Left ventricle myocardium inferior (tissue), 1 donor: ENCODE measurements at regions not wholly inside any gene's neighbourhood (a gene's known extent, or its start where the extent isn't known, plus 50 kb on each side); places are given as distances from the start of the nearest gene placed in this dataset.
"Not testable (repeated sequence)": the region's sequence is repeated elsewhere in the genome, so short reads cannot be mapped to it uniquely, and the experiment has no call there.

Experiments used
- DNase-seq: peaks from one replicate; pipeline ENCODE4 v3.0.0-alpha.2; 2020
- H3K27ac ChIP-seq: fragments of 200-600 bp; replicated peaks from 2 replicates; pipeline ENCODE4 v1.8.0; 2021
- H3K27me3 ChIP-seq: fragments of 200-600 bp; 2 replicates; pipeline ENCODE4 v1.8.0; 2021; ENCODE audit warnings: low read depth
- H3K36me3 ChIP-seq: fragments of 200-600 bp; 2 replicates; pipeline ENCODE4 v1.8.0; 2021
- H3K4me1 ChIP-seq: fragments of 200-600 bp; 2 replicates; pipeline ENCODE4 v1.8.0; 2021
- H3K4me3 ChIP-seq: fragments of 200-600 bp; 2 replicates; pipeline ENCODE4 v1.8.0; 2021; ENCODE audit warnings: mild to moderate bottlenecking, moderate library complexity
- H3K9me3 ChIP-seq: fragments of 200-600 bp; replicated peaks from 2 replicates; pipeline ENCODE4 v1.8.0; 2021
- intact Hi-C: fragments of 100-400 bp; cut with micrococcal nuclease; formaldehyde crosslinking; loops from one replicate; pipeline ENCODE4 v1.11.0; 2022
- TF ChIP-seq, protein P1 (sequence below): fragments of 200-600 bp; IDR thresholded peaks from 2 replicates; pipeline ENCODE4 v1.8.0; 2021; ENCODE audit warnings: antibody characterized with exemption, mild to moderate bottlenecking, borderline replicate concordance
- donor health status: DM: no; HTN: yes; CAD: no; lungs with severe emphysema.

DNA sequence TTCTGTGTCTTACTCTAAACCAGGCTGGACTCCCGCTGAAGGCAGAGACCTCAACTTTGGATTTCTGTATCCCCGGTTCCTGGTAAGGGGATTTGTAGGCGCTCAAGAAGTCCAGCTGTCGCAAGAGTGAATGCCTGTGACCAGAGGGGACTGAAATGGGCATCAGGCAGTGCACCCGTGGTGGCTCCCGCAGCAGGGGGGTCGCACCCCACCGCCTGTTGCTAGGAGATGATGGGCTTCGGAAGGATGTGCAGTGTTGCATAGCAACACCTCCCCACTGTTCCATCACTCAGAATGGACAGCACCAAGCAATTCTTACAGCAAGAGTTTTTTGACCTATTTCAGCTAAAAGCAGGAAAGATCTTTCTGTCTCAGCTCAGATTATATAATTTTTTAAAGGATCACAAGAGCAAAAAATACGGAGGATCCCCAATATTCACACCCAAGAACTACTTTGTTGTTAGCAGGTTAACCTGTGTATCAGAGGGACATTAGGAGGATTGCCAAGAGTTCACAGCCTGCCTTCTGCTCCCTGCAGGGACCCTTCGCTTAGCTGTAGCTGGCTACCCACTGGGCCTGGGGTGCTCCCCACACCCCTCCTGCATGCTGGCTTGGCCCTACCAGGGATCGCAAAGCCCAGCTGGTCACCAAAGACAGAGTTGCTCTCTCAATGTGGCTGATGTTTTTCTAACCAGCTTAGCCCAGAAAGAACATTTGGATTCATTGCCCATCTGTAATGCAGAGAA is 63.8 kb downstream of the SOWAHC start:
- no peaks in the 10 kb centered on the region for H3K27me3 ChIP-seq
- H3K4me3 ChIP-seq, result no peak overlapping the region
- H3K36me3 ChIP-seq, result no peaks in the 10 kb centered on the region
- no peak overlapping the region for H3K27ac ChIP-seq
- TF ChIP-seq, protein P1, sequence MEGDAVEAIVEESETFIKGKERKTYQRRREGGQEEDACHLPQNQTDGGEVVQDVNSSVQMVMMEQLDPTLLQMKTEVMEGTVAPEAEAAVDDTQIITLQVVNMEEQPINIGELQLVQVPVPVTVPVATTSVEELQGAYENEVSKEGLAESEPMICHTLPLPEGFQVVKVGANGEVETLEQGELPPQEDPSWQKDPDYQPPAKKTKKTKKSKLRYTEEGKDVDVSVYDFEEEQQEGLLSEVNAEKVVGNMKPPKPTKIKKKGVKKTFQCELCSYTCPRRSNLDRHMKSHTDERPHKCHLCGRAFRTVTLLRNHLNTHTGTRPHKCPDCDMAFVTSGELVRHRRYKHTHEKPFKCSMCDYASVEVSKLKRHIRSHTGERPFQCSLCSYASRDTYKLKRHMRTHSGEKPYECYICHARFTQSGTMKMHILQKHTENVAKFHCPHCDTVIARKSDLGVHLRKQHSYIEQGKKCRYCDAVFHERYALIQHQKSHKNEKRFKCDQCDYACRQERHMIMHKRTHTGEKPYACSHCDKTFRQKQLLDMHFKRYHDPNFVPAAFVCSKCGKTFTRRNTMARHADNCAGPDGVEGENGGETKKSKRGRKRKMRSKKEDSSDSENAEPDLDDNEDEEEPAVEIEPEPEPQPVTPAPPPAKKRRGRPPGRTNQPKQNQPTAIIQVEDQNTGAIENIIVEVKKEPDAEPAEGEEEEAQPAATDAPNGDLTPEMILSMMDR, result no peak
- intact Hi-C loops, result no loop called here
- no peaks in the 10 kb centered on the region for H3K9me3 ChIP-seq
- DNase-seq, result no peak
- peaks cover 34% of the 10 kb centered on the region for H3K4me1 ChIP-seq

DNA sequence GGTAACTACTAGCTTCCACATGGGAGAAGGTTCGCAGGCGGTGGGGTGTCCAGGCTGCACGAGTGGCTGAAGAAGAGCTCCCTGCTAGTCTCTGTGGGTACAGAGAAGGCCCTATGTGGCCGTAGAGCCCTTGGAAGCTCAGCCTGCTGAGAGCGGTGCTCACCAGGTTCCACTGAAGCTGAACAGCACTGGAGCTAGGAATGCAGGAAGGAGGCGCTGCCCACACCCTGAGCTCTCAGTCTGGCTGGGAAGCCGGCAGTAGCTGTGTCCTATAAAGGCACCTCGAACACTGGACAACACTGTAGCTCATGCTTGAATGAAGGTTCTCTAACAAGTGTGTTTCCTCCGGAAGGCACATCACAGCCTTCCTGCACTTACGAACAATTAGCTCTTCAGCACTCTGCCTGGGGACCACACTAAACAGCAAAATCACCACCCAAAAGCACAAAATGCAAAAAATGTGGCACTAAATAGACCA is 64.6 kb downstream of the SOWAHC start:
- not testable (repeated sequence) for H3K27ac ChIP-seq
- H3K4me1 ChIP-seq, result peaks cover 34% of the 10 kb centered on the region

DNA sequence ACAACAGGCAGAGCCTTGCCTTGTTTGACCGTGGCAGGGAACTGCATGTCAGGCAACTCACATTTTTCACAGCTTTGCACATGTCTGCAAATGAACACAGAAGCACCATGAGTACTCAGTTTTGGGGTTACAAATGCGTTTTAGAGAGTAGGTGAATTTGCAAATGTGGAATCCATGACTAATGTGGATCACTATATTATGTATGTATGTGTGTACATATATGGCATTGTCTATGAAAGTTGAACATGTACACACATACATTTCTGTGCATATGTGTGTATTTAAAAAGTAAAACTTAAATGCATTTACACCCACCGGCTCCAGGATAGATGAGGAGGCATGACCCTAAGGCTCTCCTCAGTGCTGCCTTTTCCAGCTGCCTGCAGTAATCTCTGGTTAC is 65.1 kb downstream of the SOWAHC start:
- Histone ChIP-seq H3K4me3 (no peak overlapping the region), H3K36me3 (no peaks in the 10 kb centered on the region), H3K9me3 (no peaks in the 10 kb centered on the region), H3K27me3 (no peaks in the 10 kb centered on the region), H3K27ac (no peak overlapping the region), H3K4me1 (peaks cover 34% of the 10 kb centered on the region)
- no peak for DNase-seq
- intact Hi-C loops, result no loop called here
- TF ChIP-seq, protein P1, result no peak

More for the DNA sequence above, 64.6 kb downstream of the SOWAHC start:
- H3K9me3 ChIP-seq, H3K36me3 ChIP-seq, intact Hi-C loops, H3K27me3 ChIP-seq, H3K4me3 ChIP-seq, DNase-seq: not testable (repeated sequence)

DNA sequence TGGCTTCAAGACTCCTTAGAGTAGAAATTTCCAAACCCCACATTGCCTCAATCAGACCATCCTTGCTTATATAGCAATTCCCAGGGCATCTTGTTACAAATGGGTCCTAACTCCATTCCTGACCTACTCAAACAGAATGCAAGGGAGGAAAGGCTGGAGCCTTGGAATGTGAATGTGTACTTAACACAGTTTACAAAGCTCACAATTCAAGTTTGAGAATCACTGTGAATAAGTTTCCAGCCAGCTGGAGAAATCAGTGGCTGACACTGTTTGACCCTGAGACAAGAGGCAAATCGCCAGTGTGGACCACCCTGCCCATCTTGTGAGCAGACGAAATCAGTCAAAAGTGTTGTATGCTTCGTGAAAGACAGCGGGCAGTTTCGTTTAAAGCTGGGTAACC is 65.5 kb downstream of the SOWAHC start:
- Histone ChIP-seq H3K36me3 (no peaks in the 10 kb centered on the region), H3K9me3 (no peaks in the 10 kb centered on the region), H3K4me3 (no peak overlapping the region), H3K27me3 (no peaks in the 10 kb centered on the region), H3K4me1 (peaks cover 34% of the 10 kb centered on the region), H3K27ac (no peak overlapping the region)
- intact Hi-C loops, result no loop called here
- TF ChIP-seq, protein P1, result no peak
- DNase-seq, result no peak

DNA sequence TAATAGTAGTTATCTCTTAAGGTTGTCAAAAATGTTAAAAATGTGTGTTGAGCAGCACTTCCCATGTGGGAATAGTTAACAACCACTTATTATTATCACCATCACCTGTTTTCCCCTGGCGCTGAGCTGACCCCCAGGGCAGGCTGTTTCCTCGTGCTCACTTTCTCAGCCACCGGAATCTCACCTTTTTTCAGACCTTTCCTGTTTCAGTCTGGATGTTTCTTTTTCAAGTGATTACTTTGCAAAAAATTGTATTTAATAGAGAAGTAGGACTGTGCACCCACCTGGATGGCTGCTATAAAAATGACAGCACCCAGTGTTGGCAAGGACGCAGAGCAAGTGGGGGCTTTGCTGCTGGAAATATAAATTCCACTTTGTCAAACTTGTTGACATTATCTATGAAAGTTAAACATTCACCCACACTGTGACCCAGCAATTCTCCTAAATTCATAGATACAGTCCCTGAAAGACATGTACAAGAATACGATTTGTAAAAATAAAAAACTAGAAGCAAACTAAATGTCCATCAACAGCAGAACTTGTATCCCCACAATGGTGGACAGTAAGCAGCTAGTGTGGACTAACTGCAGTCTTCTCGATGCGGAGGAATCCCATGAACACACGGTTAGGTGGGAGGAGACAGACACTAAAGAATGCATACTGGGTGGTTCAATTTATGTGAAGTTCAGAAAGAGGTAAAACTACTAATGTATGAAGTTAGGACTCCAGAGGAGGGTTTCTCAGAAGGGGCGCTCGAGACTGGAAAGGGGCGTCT is 66.5 kb downstream of the SOWAHC start:
- H3K4me1 ChIP-seq, result peaks cover 34% of the 10 kb centered on the region
- intact Hi-C loops, result no loop called here

More for the DNA sequence above, 66.5 kb downstream of the SOWAHC start:
- no peak overlapping the region for H3K4me3 ChIP-seq
- TF ChIP-seq, protein P1, result no peak
- no peaks in the 10 kb centered on the region for H3K9me3 ChIP-seq
- H3K27ac ChIP-seq, result no peak overlapping the region
- DNase-seq, result no peak
- no peaks in the 10 kb centered on the region for H3K27me3 ChIP-seq
- no peaks in the 10 kb centered on the region for H3K36me3 ChIP-seq
